ENCODE measurements at regions not wholly inside any gene's neighbourhood (a gene's known extent, or its start where the extent isn't known, plus 50 kb on each side); places are given as distances from the start of the nearest gene placed in this dataset.

- TF ChIP-seq NANOG (IDR thresholded peaks at IDR 0.05; ENCODE audit: borderline replicate concordance) = no peak
- TF ChIP-seq ZNF331 (CRISPR knock-in tag; IDR thresholded peaks at IDR 0.05; ENCODE audit: low read depth) = no peak
- no peak for TF ChIP-seq ZNF462 (CRISPR knock-in tag; IDR thresholded peaks at IDR 0.05)
- no peak for TF ChIP-seq CTCF (conservative IDR thresholded peaks at IDR 0.05; ENCODE audit: low read depth in 2 of 2)
- no peak for TF ChIP-seq EZH2 (IDR thresholded peaks at IDR 0.05; ENCODE audit: low read depth, unreplicated experiment)
Measured at GRCh38 chr6:15937602-15938001, 191.3 kb upstream of the MYLIP start (continued).

- H3K4me1 Mint-ChIP-seq = no peaks in the 10 kb centered on the region
- H3K4me1 ChIP-seq (ENCODE audit: insufficient read depth) = no peaks in the 10 kb centered on the region
- H3F3A ChIP-seq (replicated peaks; ENCODE audit: low read depth) = no peaks in the 10 kb centered on the region
- TF ChIP-seq POLR2AphosphoS5 (IDR thresholded peaks at IDR 0.05; ENCODE audit: low read depth) (no peak), EZH2 (IDR thresholded peaks at IDR 0.05; ENCODE audit: low read depth, unreplicated experiment) (no peak), REST (IDR thresholded peaks at IDR 0.05; ENCODE audit: unreplicated experiment) (no peak), ZNF114 (CRISPR knock-in tag; IDR thresholded peaks at IDR 0.05) (no peak)
- H3K27ac ChIP-seq (ENCODE audit: low read depth) = no peak overlapping the region
- ATAC-seq (no peak), DNase-seq (ENCODE audit: low spot score) (no peak)
- H3K9me2 ChIP-seq (ENCODE audit: insufficient read depth) = peaks cover 14% of the 10 kb centered on the region; the same call in 1 of the 2 replicates
- H3K4me2 ChIP-seq = no peak overlapping the region
- no peak overlapping the region for H3K4me3 ChIP-seq
- H3K9me3 Mint-ChIP-seq = peaks cover 41% of the 10 kb centered on the region
- H3K4me3 Mint-ChIP-seq = no peak overlapping the region
- H4K20me1 ChIP-seq (replicated peaks; ENCODE audit: insufficient read depth) = no peaks in the 10 kb centered on the region
- no peaks in the 10 kb centered on the region for H3K36me3 ChIP-seq (ENCODE audit: insufficient read depth)
- H3K79me2 ChIP-seq (replicated peaks; ENCODE audit: insufficient read depth) = no peaks in the 10 kb centered on the region
- H2AFZ ChIP-seq = no peak overlapping the region
- no peaks in the 10 kb centered on the region for H3K27me3 ChIP-seq (ENCODE audit: insufficient read depth)
- no peak overlapping the region for H3K27ac Mint-ChIP-seq
- peaks cover 43% of the 10 kb centered on the region; the same call in 2 of the 3 replicates for H3K36me3 Mint-ChIP-seq (ENCODE audit: low read depth)
- H3K27me3 Mint-ChIP-seq (ENCODE audit: insufficient read depth, low read depth, poor library complexity) = peaks cover 9% of the 10 kb centered on the region
Measured at GRCh38 chr6:15936503-15936902, 192.4 kb upstream of the MYLIP start.
